Osteoblast (primary cell): ENCODE measurements at regions not wholly inside any gene's neighbourhood (a gene's known extent, or its start where the extent isn't known, plus 50 kb on each side); places are given as distances from the start of the nearest gene placed in this dataset.
A peak's percentile ranks its signal among the peaks of the same experiment; 100 is the strongest.

ENCODE experiments used
- DNase-seq: peaks from one replicate; pipeline ENCODE4 v3.0.0; 2011; ENCODE audit warnings: low spot score, mixed read lengths; ENCODE audit not compliant: insufficient read length; ENCODE audit errors: missing footprints
- H2AFZ ChIP-seq: 2 replicates; pipeline ENCODE4 v1.6.0; 2011; ENCODE audit warnings: mild to moderate bottlenecking, low read length
- H3K27ac ChIP-seq: 2 replicates; pipeline ENCODE4 v1.5.1; 2011; ENCODE audit warnings: mild to moderate bottlenecking, low read depth, low read length, moderate library complexity
- H3K27me3 ChIP-seq: 2 replicates; pipeline ENCODE4 v1.6.0; 2012; ENCODE audit warnings: mild to moderate bottlenecking, control low read depth, inconsistent platforms, low read length, moderate library complexity; ENCODE audit not compliant: insufficient read depth
- H3K36me3 ChIP-seq: 2 replicates; pipeline ENCODE4 v1.5.1; 2011; ENCODE audit warnings: mild to moderate bottlenecking, low read length, control low read depth, moderate library complexity; ENCODE audit not compliant: insufficient read depth
- H3K4me1 ChIP-seq: 2 replicates; pipeline ENCODE4 v1.5.1; 2011; ENCODE audit warnings: mild to moderate bottlenecking, low read length, control low read depth, moderate library complexity; ENCODE audit not compliant: insufficient read depth
- H3K4me2 ChIP-seq: 2 replicates; pipeline ENCODE4 v1.6.0; 2011; ENCODE audit warnings: mild to moderate bottlenecking, low read length; ENCODE audit not compliant: insufficient read depth
- H3K4me3 ChIP-seq: fragments of 200-600 bp; sonication (generic); 3 replicates; pipeline ENCODE4 v1.5.1; 2012; ENCODE audit warnings: mild to moderate bottlenecking, low read length, inconsistent platforms; ENCODE audit not compliant: insufficient read depth
- H3K79me2 ChIP-seq: 2 replicates; pipeline ENCODE4 v1.6.0; 2012; ENCODE audit warnings: mild to moderate bottlenecking, low read length, control low read depth, inconsistent platforms; ENCODE audit not compliant: insufficient read depth
- H3K9me3 ChIP-seq: 2 replicates; pipeline ENCODE4 v1.5.1; 2011; ENCODE audit warnings: low read depth, low read length, control low read depth
- H4K20me1 ChIP-seq: 2 replicates; pipeline ENCODE4 v1.6.0; 2012; ENCODE audit warnings: mild to moderate bottlenecking, low read length, control low read depth; ENCODE audit not compliant: insufficient read depth
- TF ChIP-seq, protein P1 (sequence below): IDR thresholded peaks from 2 replicates; pipeline ENCODE4 v1.5.1; 2011; ENCODE audit warnings: mild to moderate bottlenecking, low read depth, low read length, moderate library complexity; ENCODE audit errors: extremely low read depth

DNA sequence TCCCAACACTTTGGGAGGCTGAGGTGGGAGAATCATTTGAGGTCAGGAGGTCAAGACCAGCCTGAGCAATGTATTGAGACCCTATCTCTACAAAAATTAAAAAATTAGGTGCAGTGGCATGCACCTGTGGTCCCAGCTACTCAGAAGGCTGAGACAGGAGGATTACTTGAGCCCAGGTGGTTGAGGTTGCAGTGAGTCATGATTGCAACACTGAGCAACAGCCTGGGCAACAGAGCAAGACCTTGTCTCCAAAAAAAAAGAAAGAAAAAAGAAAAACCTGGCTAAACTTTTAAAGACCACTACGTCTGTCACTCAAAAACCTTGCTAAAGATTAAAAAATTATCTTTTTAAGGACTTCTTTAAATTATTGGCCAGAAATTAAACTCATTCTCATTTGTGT, 59.8 kb upstream of the ABCA1 start:
- no peak overlapping the region for H3K4me3 ChIP-seq
- TF ChIP-seq, protein P1, sequence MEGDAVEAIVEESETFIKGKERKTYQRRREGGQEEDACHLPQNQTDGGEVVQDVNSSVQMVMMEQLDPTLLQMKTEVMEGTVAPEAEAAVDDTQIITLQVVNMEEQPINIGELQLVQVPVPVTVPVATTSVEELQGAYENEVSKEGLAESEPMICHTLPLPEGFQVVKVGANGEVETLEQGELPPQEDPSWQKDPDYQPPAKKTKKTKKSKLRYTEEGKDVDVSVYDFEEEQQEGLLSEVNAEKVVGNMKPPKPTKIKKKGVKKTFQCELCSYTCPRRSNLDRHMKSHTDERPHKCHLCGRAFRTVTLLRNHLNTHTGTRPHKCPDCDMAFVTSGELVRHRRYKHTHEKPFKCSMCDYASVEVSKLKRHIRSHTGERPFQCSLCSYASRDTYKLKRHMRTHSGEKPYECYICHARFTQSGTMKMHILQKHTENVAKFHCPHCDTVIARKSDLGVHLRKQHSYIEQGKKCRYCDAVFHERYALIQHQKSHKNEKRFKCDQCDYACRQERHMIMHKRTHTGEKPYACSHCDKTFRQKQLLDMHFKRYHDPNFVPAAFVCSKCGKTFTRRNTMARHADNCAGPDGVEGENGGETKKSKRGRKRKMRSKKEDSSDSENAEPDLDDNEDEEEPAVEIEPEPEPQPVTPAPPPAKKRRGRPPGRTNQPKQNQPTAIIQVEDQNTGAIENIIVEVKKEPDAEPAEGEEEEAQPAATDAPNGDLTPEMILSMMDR: no peak
- no peak overlapping the region for H3K4me2 ChIP-seq
- H3K27me3 ChIP-seq: no peaks in the 10 kb centered on the region
- H2AFZ ChIP-seq: no peak overlapping the region
- H3K27ac ChIP-seq: no peak overlapping the region
- H4K20me1 ChIP-seq: no peaks in the 10 kb centered on the region
- H3K79me2 ChIP-seq: no peaks in the 10 kb centered on the region
- H3K36me3 ChIP-seq: no peaks in the 10 kb centered on the region
- DNase-seq: no peak
- peaks cover 17% of the 10 kb centered on the region for H3K4me1 ChIP-seq
- no peaks in the 10 kb centered on the region for H3K9me3 ChIP-seq

DNA sequence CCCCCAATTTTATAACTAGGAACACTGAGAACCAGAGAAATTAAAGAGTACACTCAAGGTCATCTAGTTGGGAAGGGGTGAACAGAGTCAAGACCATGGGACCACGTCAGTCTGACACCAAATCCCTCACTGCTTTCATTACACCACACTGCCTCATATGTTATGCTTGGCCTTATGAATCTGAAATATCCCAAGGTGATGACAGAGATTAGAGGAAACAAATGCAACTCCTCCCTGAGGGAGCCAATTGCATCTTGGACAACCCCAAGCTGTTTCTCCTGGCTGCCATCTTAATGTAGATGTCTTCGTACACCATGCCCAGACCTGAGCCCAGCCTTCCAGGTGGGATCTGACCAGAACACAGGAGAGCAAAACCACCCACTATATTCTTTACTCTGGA, 60.6 kb upstream of the ABCA1 start:
- no peak for DNase-seq
- TF ChIP-seq, protein P1: no peak
- Histone ChIP-seq H4K20me1 (no peaks in the 10 kb centered on the region), H3K36me3 (no peaks in the 10 kb centered on the region), H3K4me2 (no peak overlapping the region), H3K4me3 (no peak overlapping the region), H3K9me3 (no peaks in the 10 kb centered on the region), H2AFZ (no peak overlapping the region), H3K27me3 (no peaks in the 10 kb centered on the region), H3K4me1 (peaks cover 24% of the 10 kb centered on the region), H3K79me2 (no peaks in the 10 kb centered on the region), H3K27ac (no peak overlapping the region)

DNA sequence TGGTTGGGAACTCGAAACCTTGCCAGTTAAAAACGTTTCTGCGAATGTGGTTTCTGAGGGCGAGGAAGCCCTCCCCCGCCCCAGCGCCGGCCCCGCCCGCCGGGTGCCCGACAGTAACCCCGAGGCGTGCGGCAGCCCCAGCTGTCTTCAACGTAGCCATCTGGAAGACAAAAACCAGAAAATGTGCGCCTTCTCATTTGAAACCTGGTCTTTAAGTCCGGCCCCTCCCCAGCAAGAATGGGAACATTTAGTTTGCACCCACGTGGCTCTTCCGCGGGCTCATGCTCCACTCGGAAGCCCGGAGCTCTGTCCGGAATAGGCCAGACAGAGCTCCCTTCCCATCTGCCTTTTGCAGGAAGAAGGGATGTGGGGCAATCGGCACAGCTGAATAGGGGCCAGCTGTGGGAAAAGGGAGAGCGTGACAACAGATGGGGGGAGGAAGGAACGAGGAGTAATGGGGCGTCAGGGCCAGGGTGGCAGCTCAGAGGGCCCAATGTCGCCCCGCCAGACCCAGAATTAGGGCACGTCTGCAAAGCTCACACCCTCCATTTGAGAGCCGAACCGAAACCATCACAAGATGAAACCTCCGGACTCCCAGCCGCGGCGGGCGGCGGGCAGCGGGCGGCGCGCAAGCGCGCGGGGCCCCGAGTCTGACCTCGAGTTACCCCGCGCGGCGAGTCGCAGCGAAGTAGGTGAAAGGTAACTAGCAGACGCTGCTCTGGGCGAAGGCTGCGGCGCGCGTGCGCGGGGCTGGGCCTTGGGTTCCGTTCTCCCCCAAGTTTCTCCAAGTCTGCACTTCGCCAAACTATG, 63.4 kb upstream of the ABCA1 start:
- Histone ChIP-seq H3K36me3 (no peaks in the 10 kb centered on the region), H3K27me3 (no peaks in the 10 kb centered on the region), H3K79me2 (no peaks in the 10 kb centered on the region), H4K20me1 (no peaks in the 10 kb centered on the region), H3K4me2 (peak overlapping the region; percentile 90), H2AFZ (peak overlapping the region; percentile 98), H3K9me3 (no peaks in the 10 kb centered on the region), H3K4me1 (peaks cover 31% of the 10 kb centered on the region), H3K27ac (peak overlapping the region; percentile 92), H3K4me3 (peak overlapping the region; percentile 90)
- TF ChIP-seq, protein P1: no peak
- peak; percentile 93 for DNase-seq

DNA sequence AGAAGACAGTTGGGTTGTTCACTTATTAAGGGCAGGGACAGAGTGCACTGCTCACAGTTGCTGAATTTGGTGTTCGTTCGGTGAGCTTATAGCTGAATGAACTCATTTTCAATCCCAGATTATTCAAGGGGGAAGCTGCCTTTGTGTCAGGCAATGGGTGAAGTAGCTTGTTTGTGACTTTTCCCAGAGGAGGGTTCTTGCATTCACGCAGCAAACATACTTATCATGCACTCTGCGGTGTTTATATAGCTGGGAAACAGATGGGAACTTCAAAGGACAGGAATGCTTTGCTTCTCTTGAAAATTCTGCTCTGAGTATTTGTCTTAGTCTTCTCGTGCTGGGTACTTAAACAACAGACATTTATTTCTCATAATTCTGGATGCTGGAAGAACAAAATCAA, 64.7 kb upstream of the ABCA1 start:
- Histone ChIP-seq H3K79me2 (no peaks in the 10 kb centered on the region), H3K4me2 (peak overlapping the region; percentile 50), H3K9me3 (no peaks in the 10 kb centered on the region), H3K27me3 (no peaks in the 10 kb centered on the region), H3K27ac (peak overlapping the region; percentile 71), H3K36me3 (no peaks in the 10 kb centered on the region), H4K20me1 (no peaks in the 10 kb centered on the region), H3K4me3 (no peak overlapping the region), H2AFZ (no peak overlapping the region), H3K4me1 (peaks cover 33% of the 10 kb centered on the region)
- TF ChIP-seq, protein P1: no peak
- no peak for DNase-seq
